Mucosa of rectum (tissue), 2 donors: ENCODE measurements at regions not wholly inside any gene's neighbourhood (a gene's known extent, or its start where the extent isn't known, plus 50 kb on each side); places are given as distances from the start of the nearest gene placed in this dataset.

ENCODE experiments used
- H3K27ac ChIP-seq, 2 donors: one replicate each; pipeline ENCODE4 v1.7.0; 2013; ENCODE audit warnings: inconsistent platforms in 2 of 2, low read depth in 2 of 2, low read length in 2 of 2
- H3K27me3 ChIP-seq, 2 donors: one replicate each; pipeline ENCODE4 v1.7.0; 2013; ENCODE audit warnings: low read length in 2 of 2; ENCODE audit not compliant: control insufficient read depth in 2 of 2, insufficient read depth in 2 of 2
- H3K36me3 ChIP-seq, 2 donors: one replicate each; pipeline ENCODE4 v1.7.0; 2013; ENCODE audit warnings: low read length in 2 of 2; ENCODE audit not compliant: control insufficient read depth in 2 of 2, insufficient read depth in 2 of 2
- H3K4me1 ChIP-seq, 2 donors: one replicate each; pipeline ENCODE4 v1.7.0; 2013; ENCODE audit warnings: low read length in 2 of 2, mild to moderate bottlenecking in 1 of 2; ENCODE audit not compliant: control insufficient read depth in 2 of 2, insufficient read depth in 2 of 2
- H3K4me3 ChIP-seq, 2 donors: one replicate each; pipeline ENCODE4 v1.7.0; 2013; ENCODE audit warnings: low read length in 2 of 2
- H3K9ac ChIP-seq, 2 donors: one replicate each; pipeline ENCODE4 v1.7.0; 2013; ENCODE audit warnings: low read length in 2 of 2, low read depth in 1 of 2, mild to moderate bottlenecking in 1 of 2
- H3K9me3 ChIP-seq, 2 donors: one replicate each; pipeline ENCODE4 v1.7.0; 2013; ENCODE audit warnings: low read length in 2 of 2; ENCODE audit not compliant: control insufficient read depth in 2 of 2
- donor health status: healthy.
- donor health status: Normal muscosa, but diverticular disease.

DNA sequence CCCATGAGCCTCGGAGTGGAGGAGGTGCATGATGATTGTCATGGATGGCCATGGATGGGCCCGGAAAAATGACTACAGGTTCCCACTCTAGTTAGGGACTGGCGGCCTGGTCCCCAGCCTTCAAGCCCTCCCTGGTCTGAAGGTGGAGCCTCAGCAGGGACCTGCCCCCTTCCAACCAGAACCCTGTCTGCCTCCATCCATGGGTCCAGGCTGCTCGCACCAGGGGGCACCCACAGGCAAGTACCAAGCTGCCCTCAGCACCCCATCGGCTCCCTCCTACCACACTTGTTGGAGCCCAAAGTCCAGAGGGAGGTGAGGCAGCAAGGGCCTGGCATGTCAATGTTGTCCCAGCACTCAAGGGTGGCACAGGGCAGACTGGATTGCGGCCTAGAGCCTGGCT, 2468.6 kb downstream of the PCDH7 start:
- H3K4me1 ChIP-seq, result no peaks in the 10 kb centered on the region
- peaks cover 0 to 2% of the 10 kb centered on the region in 2 donors for H3K9me3 ChIP-seq
- no peak overlapping the region for H3K4me3 ChIP-seq
- no peak overlapping the region for H3K27ac ChIP-seq
- no peaks in the 10 kb centered on the region for H3K36me3 ChIP-seq
- no peak overlapping the region for H3K9ac ChIP-seq
- H3K27me3 ChIP-seq, result no peaks in the 10 kb centered on the region

- H3K9me3 ChIP-seq, result peaks cover 0 to 2% of the 10 kb centered on the region in 2 donors
- H3K27me3 ChIP-seq, result no peaks in the 10 kb centered on the region
- H3K9ac ChIP-seq, result no peak overlapping the region
- H3K4me1 ChIP-seq, result no peaks in the 10 kb centered on the region
- H3K36me3 ChIP-seq, result no peaks in the 10 kb centered on the region
- H3K27ac ChIP-seq, result no peak overlapping the region
- no peak overlapping the region for H3K4me3 ChIP-seq
These were observed 2469.0 kb downstream of the PCDH7 start for GRCh38 chr4:33189169-33189568.

DNA sequence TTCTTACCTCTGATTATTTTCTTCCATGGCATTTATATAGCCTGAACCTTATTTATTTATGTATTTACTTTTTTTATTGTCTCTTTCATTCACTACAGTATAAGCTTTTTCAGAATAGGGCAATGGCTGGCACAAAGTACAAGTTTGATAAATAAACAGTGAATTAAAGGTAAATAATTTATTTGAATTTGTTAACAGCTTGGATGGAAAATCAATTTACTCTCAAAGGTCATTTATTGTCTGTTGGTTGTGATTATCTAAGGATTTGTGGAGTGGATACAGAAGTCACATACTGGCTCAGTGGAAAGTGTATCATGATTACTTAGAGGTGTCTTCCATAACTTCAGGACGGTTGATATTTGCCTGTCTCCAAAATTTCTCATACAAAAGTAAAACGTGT, 2472.9 kb downstream of the PCDH7 start:
- Histone ChIP-seq H3K27ac (no peak overlapping the region), H3K4me3 (no peak overlapping the region), H3K27me3 (no peaks in the 10 kb centered on the region), H3K9ac (no peak overlapping the region), H3K4me1 (no peaks in the 10 kb centered on the region), H3K9me3 (peaks cover 0 to 2% of the 10 kb centered on the region in 2 donors), H3K36me3 (no peaks in the 10 kb centered on the region)

DNA sequence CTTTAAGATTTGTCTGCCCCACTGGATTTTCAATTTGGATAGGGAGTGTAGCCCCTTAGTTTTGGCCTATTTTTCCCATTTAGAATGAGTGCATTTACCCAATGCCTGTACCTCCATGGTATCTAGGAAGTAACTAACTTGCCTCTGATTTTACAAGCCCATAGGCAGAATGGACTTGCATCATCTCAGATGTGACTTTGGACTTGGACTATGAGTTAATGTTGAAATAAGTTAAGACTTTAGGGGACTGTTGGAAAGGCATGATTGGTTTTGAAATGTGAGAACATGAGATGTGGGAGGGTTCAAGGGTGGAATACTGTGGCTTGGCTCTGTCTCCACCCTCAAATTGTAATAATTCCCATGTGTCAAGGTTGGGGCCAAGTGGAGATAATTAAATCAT, 2480.2 kb downstream of the PCDH7 start:
- no peak overlapping the region for H3K27ac ChIP-seq
- H3K4me1 ChIP-seq, result no peaks in the 10 kb centered on the region
- no peak overlapping the region for H3K9ac ChIP-seq
- no peaks in the 10 kb centered on the region for H3K27me3 ChIP-seq
- peaks cover 0 to 5% of the 10 kb centered on the region in 2 donors for H3K9me3 ChIP-seq
- no peak overlapping the region for H3K4me3 ChIP-seq
- no peaks in the 10 kb centered on the region for H3K36me3 ChIP-seq

- Histone ChIP-seq H3K36me3 (no peaks in the 10 kb centered on the region), H3K27me3 (no peaks in the 10 kb centered on the region), H3K4me1 (no peaks in the 10 kb centered on the region), H3K9me3 (no peaks in the 10 kb centered on the region), H3K4me3 (no peak overlapping the region), H3K27ac (no peak overlapping the region), H3K9ac (no peak overlapping the region)
These were observed 2498.1 kb downstream of the PCDH7 start for GRCh38 chr4:33218238-33218637.

- Histone ChIP-seq H3K9ac (no peak overlapping the region), H3K27me3 (no peaks in the 10 kb centered on the region), H3K4me3 (no peak overlapping the region), H3K27ac (no peak overlapping the region), H3K4me1 (no peaks in the 10 kb centered on the region), H3K36me3 (no peaks in the 10 kb centered on the region), H3K9me3 (no peaks in the 10 kb centered on the region)
These were observed 2506.0 kb downstream of the PCDH7 start for GRCh38 chr4:33226133-33226532.

DNA sequence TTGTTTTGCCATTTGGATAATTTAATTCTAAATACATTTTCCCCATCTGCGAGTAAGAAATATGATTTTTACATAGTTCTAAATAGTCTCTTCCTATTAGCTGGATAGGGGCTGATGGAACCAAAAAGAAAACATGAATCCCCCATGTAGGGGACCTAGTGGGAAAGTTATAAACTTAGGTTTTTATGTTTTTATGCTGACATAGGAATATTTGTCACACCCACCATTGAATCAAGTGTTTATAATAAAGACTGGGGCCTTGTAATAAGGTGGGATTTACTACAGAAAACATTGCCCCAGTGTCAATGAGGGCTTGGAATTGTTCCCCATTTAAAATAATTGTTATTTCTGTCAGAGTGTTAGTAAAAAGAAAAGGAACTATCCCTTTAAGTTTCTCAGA, 2506.6 kb downstream of the PCDH7 start:
- no peaks in the 10 kb centered on the region for H3K4me1 ChIP-seq
- no peak overlapping the region for H3K4me3 ChIP-seq
- no peaks in the 10 kb centered on the region for H3K27me3 ChIP-seq
- no peak overlapping the region for H3K9ac ChIP-seq
- H3K9me3 ChIP-seq, result no peaks in the 10 kb centered on the region
- H3K36me3 ChIP-seq, result no peaks in the 10 kb centered on the region
- no peak overlapping the region for H3K27ac ChIP-seq

DNA sequence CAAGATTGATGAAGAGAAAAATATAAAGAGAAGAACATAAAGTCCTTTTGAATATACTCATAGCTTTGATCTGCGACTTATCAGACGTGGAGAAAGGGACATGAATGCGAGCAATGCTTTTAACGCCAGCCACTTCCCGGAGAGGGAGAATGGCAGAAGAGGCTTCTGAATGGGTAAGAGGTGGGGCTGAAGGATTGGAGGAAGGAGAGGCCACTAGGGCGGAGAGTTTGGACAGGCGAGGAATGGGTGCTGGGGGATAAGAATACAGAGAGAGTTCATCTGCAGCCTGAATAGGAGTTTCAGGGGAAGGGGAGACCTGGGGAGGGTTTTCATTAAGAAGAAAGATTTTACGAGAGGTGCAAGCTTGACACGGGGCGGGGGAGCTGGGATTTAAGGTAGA, 2534.9 kb downstream of the PCDH7 start:
- H3K4me1 ChIP-seq, result no peaks in the 10 kb centered on the region
- H3K9me3 ChIP-seq, result no peaks in the 10 kb centered on the region
- no peak overlapping the region for H3K9ac ChIP-seq
- H3K27ac ChIP-seq, result no peak overlapping the region
- no peaks in the 10 kb centered on the region for H3K36me3 ChIP-seq
- H3K4me3 ChIP-seq, result no peak overlapping the region
- H3K27me3 ChIP-seq, result no peaks in the 10 kb centered on the region

GRCh38 chr4:33255507-33255906, 2535.3 kb downstream of the PCDH7 start:
- Histone ChIP-seq H3K36me3 (no peaks in the 10 kb centered on the region), H3K27ac (no peak overlapping the region), H3K27me3 (no peaks in the 10 kb centered on the region), H3K9me3 (no peaks in the 10 kb centered on the region), H3K4me3 (no peak overlapping the region), H3K9ac (no peak overlapping the region), H3K4me1 (no peaks in the 10 kb centered on the region)

DNA sequence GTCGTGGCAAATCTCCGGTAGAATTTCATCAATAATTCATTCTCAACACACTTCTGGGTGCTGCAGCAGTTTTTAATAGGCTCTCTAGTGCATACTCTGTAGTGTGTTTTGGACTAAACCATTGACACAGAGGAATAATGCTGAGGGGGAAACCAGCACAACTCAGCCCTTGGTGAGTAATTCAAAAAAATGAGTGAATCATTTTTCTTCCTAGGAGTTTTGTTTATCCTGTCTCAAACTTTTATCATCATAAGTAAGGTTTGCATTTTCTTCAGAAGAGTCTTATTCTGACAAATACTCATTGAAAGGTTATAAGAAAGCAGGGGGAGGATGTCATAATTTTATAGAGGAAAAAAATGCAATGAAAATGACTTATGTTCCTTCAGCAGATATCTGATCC, 2542.7 kb downstream of the PCDH7 start:
- no peaks in the 10 kb centered on the region for H3K9me3 ChIP-seq
- no peak overlapping the region for H3K27ac ChIP-seq
- H3K9ac ChIP-seq, result no peak overlapping the region
- no peaks in the 10 kb centered on the region for H3K36me3 ChIP-seq
- no peaks in the 10 kb centered on the region for H3K4me1 ChIP-seq
- no peaks in the 10 kb centered on the region for H3K27me3 ChIP-seq
- H3K4me3 ChIP-seq, result no peak overlapping the region

DNA sequence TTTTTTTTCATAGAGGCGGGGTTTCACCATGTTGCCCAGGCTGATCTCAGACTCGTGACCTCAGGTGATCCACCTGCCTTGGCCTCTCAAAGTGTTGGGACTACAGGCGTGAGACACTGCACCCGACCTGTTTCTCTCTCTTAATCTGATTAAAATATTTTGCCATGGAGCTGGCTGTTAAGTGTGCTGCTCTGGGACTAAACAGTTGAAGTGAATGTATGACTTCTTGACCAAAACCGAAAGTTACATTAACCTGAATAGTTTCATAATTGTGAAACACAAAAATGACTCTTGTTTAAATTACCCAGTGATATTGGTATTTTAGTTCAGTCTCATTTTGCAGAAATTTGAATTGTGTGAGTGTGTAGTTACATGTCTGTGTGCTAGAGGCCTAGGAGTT, 2548.6 kb downstream of the PCDH7 start:
- H3K9ac ChIP-seq, result no peak overlapping the region
- peaks cover 0 to 4% of the 10 kb centered on the region in 2 donors for H3K9me3 ChIP-seq
- H3K4me3 ChIP-seq, result no peak overlapping the region
- no peaks in the 10 kb centered on the region for H3K27me3 ChIP-seq
- no peak overlapping the region for H3K27ac ChIP-seq
- H3K4me1 ChIP-seq, result no peaks in the 10 kb centered on the region
- no peaks in the 10 kb centered on the region for H3K36me3 ChIP-seq
